IMR-90 (cell line): ENCODE measurements at regions not wholly inside any gene's neighbourhood (a gene's known extent, or its start where the extent isn't known, plus 50 kb on each side); places are given as distances from the start of the nearest gene placed in this dataset.

ENCODE experiments used
- ATAC-seq: fragments of 200-7000 bp; cut with Tn5 transposase; 2 replicates; pipeline ENCODE4 v1.9.1; 2020; ENCODE audit warnings: low read depth, mild to moderate bottlenecking, moderate library complexity
- BruUV-seq: library from RNA; stranded (reverse); fragments of 400-500 nt; replicated peaks from 2 replicates; lab custom pipeline; 2021; lab: Mats Ljungman, UMichigan
- CTCF ChIA-PET: fragments of 300-600 bp; formaldehyde crosslinking; extraction: SDS; loops from one replicate; lab custom pipeline; 2021; ENCODE audit warnings: antibody characterized with exemption; lab: Yijun Ruan, JAX
- POLR2A ChIA-PET: fragments of 300-600 bp; sonication (Branson Sonifier 250); formaldehyde crosslinking; loops from one replicate; lab custom pipeline; 2022; ENCODE audit warnings: antibody characterized with exemption; ENCODE audit not compliant: unreplicated experiment; lab: Charles Lee
- DNase-seq: peaks from one replicate; pipeline ENCODE4 v3.0.0; 2013
- H2AFZ ChIP-seq: replicated peaks from 2 replicates; pipeline ENCODE3; 2013; ENCODE audit warnings: low read length, mild to moderate bottlenecking; ENCODE audit not compliant: poor library complexity
- H2AK5ac ChIP-seq: 2 replicates; pipeline ENCODE4 v1.6.1; 2013; ENCODE audit warnings: low read depth, low read length, inconsistent platforms
- H2AK9ac ChIP-seq: replicated peaks from 2 replicates; pipeline ENCODE3; 2013; ENCODE audit warnings: mild to moderate bottlenecking, low read depth, low read length, moderate library complexity; ENCODE audit not compliant: poor library complexity
- H2BK120ac ChIP-seq: 2 replicates; pipeline ENCODE4 v1.6.1; 2013; ENCODE audit warnings: low read depth, low read length, inconsistent platforms
- H2BK15ac ChIP-seq: 3 replicates; pipeline ENCODE4 v1.6.1; 2013; ENCODE audit warnings: low read depth, low read length, inconsistent platforms
- H2BK20ac ChIP-seq: 2 replicates; pipeline ENCODE4 v1.6.1; 2013; ENCODE audit warnings: low read depth, mild to moderate bottlenecking, inconsistent platforms, low read length, moderate library complexity
- H2BK5ac ChIP-seq: 2 replicates; pipeline ENCODE4 v1.6.1; 2013; ENCODE audit warnings: mild to moderate bottlenecking, low read depth, low read length, inconsistent platforms; ENCODE audit not compliant: poor library complexity, severe bottlenecking
- H3K14ac ChIP-seq: replicated peaks from 2 replicates; pipeline ENCODE4 v1.6.1; 2013; ENCODE audit warnings: low read depth, low read length, inconsistent platforms
- H3K18ac ChIP-seq: 2 replicates; pipeline ENCODE4 v1.6.1; 2013; ENCODE audit warnings: low read depth, low read length, control low read depth
- H3K23ac ChIP-seq: 2 replicates; pipeline ENCODE4 v1.6.1; 2013; ENCODE audit warnings: low read depth, low read length, inconsistent platforms
- H3K27ac ChIP-seq: 2 replicates; pipeline ENCODE4 v1.5.1; 2013; ENCODE audit warnings: mild to moderate bottlenecking, control low read depth, low read length; ENCODE audit not compliant: insufficient read depth
- H3K27me3 ChIP-seq: 2 replicates; pipeline ENCODE4 v1.6.1; 2013; ENCODE audit warnings: low read length; ENCODE audit not compliant: control insufficient read depth, insufficient read depth
- H3K36me3 ChIP-seq: 2 replicates; pipeline ENCODE4 v1.6.1; 2013; ENCODE audit warnings: low read length, mixed read lengths; ENCODE audit not compliant: control insufficient read depth, insufficient read depth
- H3K4ac ChIP-seq: 2 replicates; pipeline ENCODE4 v1.6.1; 2013; ENCODE audit warnings: low read depth, low read length, inconsistent platforms
- H3K4me1 ChIP-seq: 2 replicates; pipeline ENCODE4 v1.6.1; 2013; ENCODE audit warnings: low read length, mixed read lengths; ENCODE audit not compliant: control insufficient read depth, insufficient read depth
- H3K4me2 ChIP-seq: 2 replicates; pipeline ENCODE4 v1.6.1; 2013; ENCODE audit warnings: low read depth, mild to moderate bottlenecking, control low read depth, low read length, moderate library complexity
- H3K4me3 ChIP-seq: 2 replicates; pipeline ENCODE4 v1.5.1; 2013; ENCODE audit warnings: low read depth, mild to moderate bottlenecking, control low read depth, low read length, moderate library complexity; ENCODE audit not compliant: insufficient read depth
- H3K56ac ChIP-seq: 2 replicates; pipeline ENCODE4 v1.6.1; 2013; ENCODE audit warnings: low read length, inconsistent platforms; ENCODE audit not compliant: insufficient read depth; ENCODE audit errors: extremely low read depth
- H3K79me1 ChIP-seq, 2 experiments: 2 replicates each; pipeline ENCODE4 v1.6.1; 2013; ENCODE audit warnings: low read length in 2 of 2, inconsistent platforms in 1 of 2, low read depth in 1 of 2
- H3K9ac ChIP-seq: 2 replicates; pipeline ENCODE4 v1.6.1; 2013; ENCODE audit warnings: low read depth, low read length, control low read depth
- H3K9me1 ChIP-seq: 2 replicates; pipeline ENCODE4 v1.6.1; 2013; ENCODE audit warnings: low read length, inconsistent platforms; ENCODE audit not compliant: insufficient read depth
- H3K9me3 ChIP-seq: 2 replicates; pipeline ENCODE4 v1.6.1; 2013; ENCODE audit warnings: low read length; ENCODE audit not compliant: control insufficient read depth, insufficient read depth
- H4K20me1 ChIP-seq: 2 replicates; pipeline ENCODE4 v1.6.1; 2013; ENCODE audit warnings: low read length, inconsistent platforms; ENCODE audit not compliant: insufficient read depth
- H4K5ac ChIP-seq: 2 replicates; pipeline ENCODE4 v1.6.1; 2013; ENCODE audit warnings: mild to moderate bottlenecking, low read depth, low read length, control low read depth
- H4K8ac ChIP-seq, 2 experiments: 2 replicates each; pipeline ENCODE4 v1.6.1; 2013; ENCODE audit warnings: low read depth in 2 of 2, low read length in 2 of 2, control low read depth in 1 of 2, inconsistent platforms in 1 of 2
- H4K91ac ChIP-seq: 2 replicates; pipeline ENCODE4 v1.6.1; 2013; ENCODE audit warnings: low read depth, low read length, inconsistent platforms; ENCODE audit not compliant: insufficient read depth
- BHLHE40 ChIP-seq: fragments of 150-350 bp; IDR thresholded peaks from 2 replicates; pipeline ENCODE4 v1.6.1; 2016; ENCODE audit warnings: mild to moderate bottlenecking, low read depth, low read length
- CEBPB ChIP-seq: IDR thresholded peaks from 2 replicates; pipeline ENCODE4 v1.6.1; 2012; ENCODE audit warnings: low read depth, low read length, improper control_type of control experiment
- CHD1 ChIP-seq: IDR thresholded peaks from 2 replicates; pipeline ENCODE4 v1.6.1; 2012; ENCODE audit warnings: low read depth, low read length, improper control_type of control experiment
- FOS ChIP-seq: fragments of 150-350 bp; IDR thresholded peaks from 2 replicates; pipeline ENCODE4 v1.6.1; 2016; ENCODE audit warnings: low read depth, low read length
- MAFK ChIP-seq: IDR thresholded peaks from 2 replicates; pipeline ENCODE4 v1.6.1; 2012; ENCODE audit warnings: low read depth, low read length, improper control_type of control experiment
- MAZ ChIP-seq: IDR thresholded peaks from 2 replicates; pipeline ENCODE4 v1.6.1; 2012; ENCODE audit warnings: low read depth, mild to moderate bottlenecking, low read length, improper control_type of control experiment, moderate library complexity, borderline replicate concordance
- MXI1 ChIP-seq: IDR thresholded peaks from 2 replicates; pipeline ENCODE4 v1.6.1; 2012; ENCODE audit warnings: low read depth, mild to moderate bottlenecking, low read length, moderate library complexity, borderline replicate concordance
- NFE2L2 ChIP-seq: fragments of 150-350 bp; IDR thresholded peaks from 2 replicates; pipeline ENCODE4 v1.6.1; 2016; ENCODE audit warnings: low read depth, mild to moderate bottlenecking, low read length
- POLR2A ChIP-seq: IDR thresholded peaks from 2 replicates; pipeline ENCODE4 v1.6.1; 2012; ENCODE audit warnings: mild to moderate bottlenecking, low read depth, low read length
- RAD21 ChIP-seq: IDR thresholded peaks from 2 replicates; pipeline ENCODE4 v1.6.1; 2012; ENCODE audit warnings: low read length, improper control_type of control experiment
- RCOR1 ChIP-seq: IDR thresholded peaks from 2 replicates; pipeline ENCODE4 v1.6.1; 2012; ENCODE audit warnings: mild to moderate bottlenecking, low read length, improper control_type of control experiment; ENCODE audit not compliant: insufficient replicate concordance
- RFX5 ChIP-seq: IDR thresholded peaks from 2 replicates; pipeline ENCODE4 v1.8.0; 2012; ENCODE audit warnings: low read depth, mild to moderate bottlenecking, low read length, moderate library complexity
- SMC3 ChIP-seq: fragments of 150-350 bp; IDR thresholded peaks from 2 replicates; pipeline ENCODE4 v1.6.1; 2016; ENCODE audit warnings: low read depth, mild to moderate bottlenecking, antibody characterized with exemption, low read length, moderate library complexity
- WGBS, 2 experiments: methylation state at CpG; one replicate each; pipeline versions ENCODE4 v1.1.5 to v1.1.7; 2013; ENCODE audit warnings: missing lambda C conversion rate in 2 of 2; ENCODE audit not compliant: insufficient read length in 1 of 2; ENCODE audit errors: extremely low coverage in 2 of 2; 5-methylcytosine and 5-hydroxymethylcytosine counted together
- dilution Hi-C: fragments of 300-500 bp; cut with HindIII; formaldehyde crosslinking; loops from one replicate; pipeline ENCODE4 v1.14.3; 2018; ENCODE audit warnings: low sequenced_read_pairs; ENCODE audit not compliant: unreplicated experiment
- in situ Hi-C: fragments of 300-500 bp; cut with MboI; formaldehyde crosslinking; loops from 3 replicates; pipeline ENCODE4 v1.14.3; 2019; ENCODE audit warnings: low sequenced_read_pairs, inconsistent platforms, mixed read lengths
- intact Hi-C: fragments of 100-400 bp; cut with micrococcal nuclease; formaldehyde crosslinking; loops from 2 replicates; pipeline ENCODE4 v1.10.0; 2022
- TF ChIP-seq, protein P1 (sequence below): fragments of 150-350 bp; IDR thresholded peaks from 2 replicates; pipeline ENCODE4 v1.6.1; 2016; ENCODE audit warnings: low read depth, mild to moderate bottlenecking, low read length, moderate library complexity, borderline replicate concordance

DNA sequence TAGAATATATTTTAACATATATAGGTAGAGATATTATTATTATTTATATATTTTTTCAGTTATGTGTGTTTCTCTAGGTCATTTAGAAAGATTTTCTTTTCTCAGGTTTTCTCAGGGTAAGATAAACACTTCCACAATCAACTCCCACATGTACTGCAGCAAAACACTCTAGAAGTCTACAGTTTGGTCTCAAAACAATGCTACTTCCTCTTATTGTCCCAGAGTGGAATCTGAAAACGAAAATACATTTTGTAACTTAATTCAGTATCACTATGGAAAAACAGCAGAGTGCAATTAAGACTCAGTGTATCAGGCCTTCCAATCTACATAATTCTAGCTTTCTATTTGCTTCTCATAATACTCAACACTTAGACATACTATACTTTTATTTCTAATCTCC is 190.1 kb upstream of the SLC35G4 start:
- intact Hi-C loops = no loop called here
- Histone ChIP-seq H3K4ac (no peak overlapping the region), H2AK9ac (no peak overlapping the region), H3K9me1 (no peaks in the 10 kb centered on the region), H3K56ac (no peak overlapping the region), H4K8ac (no peak overlapping the region), H2AK5ac (no peak overlapping the region), H4K91ac (no peak overlapping the region), H2BK120ac (no peak overlapping the region), H3K4me3 (no peak overlapping the region), H3K27ac (no peak overlapping the region), H2BK5ac (no peak overlapping the region), H3K18ac (no peak overlapping the region), H2AFZ (no peak overlapping the region), H3K9ac (no peak overlapping the region), H3K23ac (no peak overlapping the region), H3K36me3 (no peaks in the 10 kb centered on the region), H2BK15ac (no peak overlapping the region), H4K20me1 (no peaks in the 10 kb centered on the region), H3K4me1 (no peaks in the 10 kb centered on the region), H3K27me3 (no peaks in the 10 kb centered on the region), H2BK20ac (no peak overlapping the region), H3K4me2 (no peak overlapping the region), H4K5ac (no peak overlapping the region), H3K14ac (no peak overlapping the region), H3K9me3 (no peaks in the 10 kb centered on the region), H3K79me1 (no peaks in the 10 kb centered on the region)
- no peak for DNase-seq
- TF ChIP-seq CEBPB = no peak
- no peak for TF ChIP-seq CHD1
- no peak for TF ChIP-seq RAD21
- TF ChIP-seq RCOR1 = no peak
- TF ChIP-seq MAZ = no peak
- no peak for TF ChIP-seq BHLHE40
- no peak for TF ChIP-seq RFX5
- TF ChIP-seq POLR2A = no peak
- TF ChIP-seq MXI1 = no peak
- TF ChIP-seq, protein P1, sequence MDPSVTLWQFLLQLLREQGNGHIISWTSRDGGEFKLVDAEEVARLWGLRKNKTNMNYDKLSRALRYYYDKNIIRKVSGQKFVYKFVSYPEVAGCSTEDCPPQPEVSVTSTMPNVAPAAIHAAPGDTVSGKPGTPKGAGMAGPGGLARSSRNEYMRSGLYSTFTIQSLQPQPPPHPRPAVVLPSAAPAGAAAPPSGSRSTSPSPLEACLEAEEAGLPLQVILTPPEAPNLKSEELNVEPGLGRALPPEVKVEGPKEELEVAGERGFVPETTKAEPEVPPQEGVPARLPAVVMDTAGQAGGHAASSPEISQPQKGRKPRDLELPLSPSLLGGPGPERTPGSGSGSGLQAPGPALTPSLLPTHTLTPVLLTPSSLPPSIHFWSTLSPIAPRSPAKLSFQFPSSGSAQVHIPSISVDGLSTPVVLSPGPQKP = no peak
- TF ChIP-seq FOS = no peak
- no peak for TF ChIP-seq NFE2L2
- TF ChIP-seq SMC3 = no peak
- TF ChIP-seq MAFK = no peak
- ATAC-seq = no peak
- dilution Hi-C loops = no loop called here
- in situ Hi-C loops = no loop called here
- BruUV-seq = no TSS peak
- no CpG with 5 or more reads among the region's 1 CpG for WGBS, 2 experiments
- ChIA-PET CTCF (no interaction called here), POLR2A (no interaction called here)
